H1 (cell line): ENCODE measurements at regions not wholly inside any gene's neighbourhood (a gene's known extent, or its start where the extent isn't known, plus 50 kb on each side); places are given as distances from the start of the nearest gene placed in this dataset.

Experiments
- CTCF ChIA-PET: fragments of 300-600 bp; sonication (Branson Sonifier 250); formaldehyde crosslinking; loops from one replicate; lab custom pipeline; 2021; ENCODE audit not compliant: partially characterized antibody; lab: Charles Lee
- POLR2A ChIA-PET: fragments of 300-600 bp; sonication (Branson Sonifier 250); formaldehyde crosslinking; loops from one replicate; lab custom pipeline; 2021; ENCODE audit warnings: inconsistent platforms; ENCODE audit not compliant: partially characterized antibody; lab: Charles Lee
- DNase-seq, 2 experiments: peaks; one replicate each; pipeline versions ENCODE4 v3.0.0 to v3.0.0-alpha.2; 2010 to 2022; ENCODE audit warnings: low spot score in 2 of 2, low read depth in 1 of 2, mixed read lengths in 1 of 2
- FAIRE-seq: peaks from 2 replicates; lab custom pipeline; 2011; peaks lifted over from hg19 to GRCh38; lab: Jason Lieb, UNC
- H2AFZ ChIP-seq: 2 replicates; pipeline ENCODE4 v1.8.1; 2012; ENCODE audit warnings: low read length, inconsistent platforms
- H2AK5ac ChIP-seq: 2 replicates; pipeline ENCODE4 v1.6.1; 2013; ENCODE audit warnings: low read depth, low read length
- H2BK120ac ChIP-seq: replicated peaks from 2 replicates; pipeline ENCODE3; 2013; ENCODE audit warnings: low read depth, low read length, inconsistent platforms
- H2BK12ac ChIP-seq: 2 replicates; pipeline ENCODE4 v1.6.1; 2013; ENCODE audit warnings: low read depth, low read length
- H2BK15ac ChIP-seq: 2 replicates; pipeline ENCODE4 v1.6.1; 2013; ENCODE audit warnings: low read length
- H2BK20ac ChIP-seq: 2 replicates; pipeline ENCODE4 v1.6.1; 2013; ENCODE audit warnings: low read length
- H2BK5ac ChIP-seq: 2 replicates; pipeline ENCODE4 v1.6.1; 2013; ENCODE audit warnings: low read depth, low read length
- H3K14ac ChIP-seq: 2 replicates; pipeline ENCODE4 v1.6.1; 2013; ENCODE audit warnings: inconsistent platforms; ENCODE audit not compliant: insufficient read length
- H3K18ac ChIP-seq: 2 replicates; pipeline ENCODE4 v1.6.1; 2013; ENCODE audit warnings: low read length; ENCODE audit errors: extremely low read depth
- H3K23ac ChIP-seq: 2 replicates; pipeline ENCODE4 v1.6.1; 2013; ENCODE audit warnings: inconsistent platforms; ENCODE audit not compliant: insufficient read length
- H3K23me2 ChIP-seq: 2 replicates; pipeline ENCODE4 v1.6.1; 2013; ENCODE audit warnings: low read depth, low read length
- H3K27ac ChIP-seq: 2 replicates; pipeline ENCODE4 v1.6.1; 2011; ENCODE audit warnings: low read depth, low read length, inconsistent platforms
- H3K27me3 ChIP-seq, 4 experiments: replicated peaks in 1 of 4; 1 replicate in 1 of 4; 2 replicates in 3 of 4; pipeline versions ENCODE4 v1.6.1 to v1.8.1; 2011 to 2013; ENCODE audit warnings: low read length in 3 of 4, mild to moderate bottlenecking in 3 of 4, inconsistent platforms in 2 of 4, mixed read lengths in 2 of 4, moderate library complexity in 1 of 4; ENCODE audit not compliant: control insufficient read depth in 3 of 4, insufficient read depth in 3 of 4; ENCODE audit errors: extremely low read depth in 1 of 4
- H3K36me3 ChIP-seq, 4 experiments: 2 replicates each; pipeline versions ENCODE4 v1.6.1 to v1.8.1; 2011 to 2013; ENCODE audit warnings: mild to moderate bottlenecking in 4 of 4, low read length in 3 of 4, moderate library complexity in 2 of 4, control low read depth in 1 of 4, inconsistent platforms in 1 of 4; ENCODE audit not compliant: insufficient read depth in 4 of 4, control insufficient read depth in 2 of 4
- H3K4ac ChIP-seq: replicated peaks from 2 replicates; pipeline ENCODE3; 2013; ENCODE audit warnings: low read length, low read depth, mixed read lengths, inconsistent platforms; ENCODE audit not compliant: insufficient read length
- H3K4me1 ChIP-seq, 4 experiments: replicated peaks in 1 of 4; 1 replicate in 1 of 4; 2 replicates in 3 of 4; pipeline versions ENCODE4 v1.6.1 to v1.8.1; 2011 to 2013; ENCODE audit warnings: low read length in 3 of 4, inconsistent platforms in 2 of 4, mixed read lengths in 1 of 4; ENCODE audit not compliant: insufficient read depth in 4 of 4, control insufficient read depth in 3 of 4
- H3K4me2 ChIP-seq, 2 experiments: 2 replicates each; pipeline versions ENCODE4 v1.6.1 to v1.8.1; 2011 to 2013; ENCODE audit warnings: low read depth in 2 of 2, low read length in 2 of 2, control low read depth in 1 of 2, inconsistent platforms in 1 of 2, mild to moderate bottlenecking in 1 of 2; ENCODE audit not compliant: insufficient read depth in 1 of 2
- H3K4me3 ChIP-seq, 4 experiments: fragments of 200-600, 300-600 bp in 1 of 4; sonication (generic), shearing (Covaris generic), sonication (Bioruptor Twin) in 1 of 4; 2 replicates each; pipeline versions ENCODE4 v1.5.1 to v1.8.1; 2011 to 2016; ENCODE audit warnings: low read length in 4 of 4, low read depth in 3 of 4, control low read depth in 2 of 4, inconsistent platforms in 2 of 4, mild to moderate bottlenecking in 2 of 4, mixed read lengths in 1 of 4, moderate library complexity in 1 of 4; ENCODE audit not compliant: insufficient read depth in 2 of 4; ENCODE audit errors: extremely low read depth in 1 of 4
- H3K56ac ChIP-seq: replicated peaks from 2 replicates; pipeline ENCODE3; 2013; ENCODE audit warnings: low read depth, mild to moderate bottlenecking, mixed read lengths, low read length, inconsistent platforms; ENCODE audit not compliant: insufficient read length
- H3K79me1 ChIP-seq: 2 replicates; pipeline ENCODE4 v1.6.1; 2013; ENCODE audit warnings: low read depth, low read length, control low read depth
- H3K79me2 ChIP-seq, 2 experiments: 2 replicates each; pipeline versions ENCODE4 v1.6.1 to v1.8.1; 2012 to 2013; ENCODE audit warnings: low read length in 2 of 2, mild to moderate bottlenecking in 2 of 2, inconsistent platforms in 1 of 2; ENCODE audit not compliant: insufficient read depth in 2 of 2, control insufficient read depth in 1 of 2
- H3K9ac ChIP-seq, 4 experiments: replicated peaks in 1 of 4; 1 replicate in 1 of 4; 2 replicates in 3 of 4; pipeline versions ENCODE4 v1.6.1 to v1.8.1; 2011 to 2013; ENCODE audit warnings: low read depth in 3 of 4, low read length in 3 of 4, control low read depth in 2 of 4, mild to moderate bottlenecking in 2 of 4, moderate library complexity in 2 of 4, inconsistent platforms in 1 of 4; ENCODE audit errors: extremely low read depth in 1 of 4
- H3K9me3 ChIP-seq, 2 experiments: 2 replicates each; pipeline versions ENCODE4 v1.6.1 to v1.8.1; 2012 to 2013; ENCODE audit warnings: mild to moderate bottlenecking in 2 of 2, moderate library complexity in 2 of 2, control low read depth in 1 of 2, inconsistent platforms in 1 of 2, low read depth in 1 of 2, low read length in 1 of 2, mixed read lengths in 1 of 2; ENCODE audit not compliant: insufficient read depth in 2 of 2
- H4K20me1 ChIP-seq, 2 experiments: replicated peaks in 1 of 2; 2 replicates each; pipeline versions ENCODE3 to v1.8.1; 2011 to 2013; ENCODE audit warnings: inconsistent platforms in 2 of 2, low read length in 2 of 2, mild to moderate bottlenecking in 1 of 2; ENCODE audit not compliant: insufficient read depth in 2 of 2, control insufficient read depth in 1 of 2
- H4K5ac ChIP-seq: 2 replicates; pipeline ENCODE4 v1.6.1; 2013; ENCODE audit warnings: low read length, low read depth, mixed read lengths, inconsistent platforms; ENCODE audit not compliant: insufficient read length
- H4K8ac ChIP-seq: 2 replicates; pipeline ENCODE4 v1.8.0; 2013; ENCODE audit warnings: mild to moderate bottlenecking, moderate library complexity, low read length, inconsistent platforms; ENCODE audit not compliant: insufficient read depth; ENCODE audit errors: extremely low read depth
- H4K91ac ChIP-seq: replicated peaks from 2 replicates; pipeline ENCODE3; 2013; ENCODE audit warnings: low read length, mixed read lengths, inconsistent platforms; ENCODE audit not compliant: insufficient read length
- CTBP2 ChIP-seq: IDR thresholded peaks from 2 replicates; pipeline ENCODE4 v1.7.0; 2011; ENCODE audit warnings: borderline replicate concordance, mild to moderate bottlenecking, moderate library complexity, mixed read lengths, low read length; ENCODE audit not compliant: insufficient read depth, insufficient read length
- GTF2F1 ChIP-seq: IDR thresholded peaks from 2 replicates; pipeline ENCODE4 v1.6.1; 2012; ENCODE audit warnings: low read depth, low read length, improper control_type of control experiment, borderline replicate concordance
- PHF8 ChIP-seq: fragments of 200-600 bp; sonication (generic); conservative IDR thresholded peaks from 2 replicates; pipeline ENCODE4 v1.7.1; 2012; ENCODE audit warnings: low read depth, mild to moderate bottlenecking, inconsistent platforms, low read length, moderate library complexity
- SUZ12 ChIP-seq: fragments of 200-600 bp; sonication (generic); IDR thresholded peaks from 2 replicates; pipeline ENCODE4 v1.6.1; 2012; ENCODE audit warnings: mild to moderate bottlenecking, inconsistent platforms, low read length, moderate library complexity, mixed read lengths
- WGBS, 2 experiments: shearing (Covaris generic) in 1 of 2; methylation state at CpG; one replicate each; pipeline versions ENCODE4 v1.1.6 to v1.1.7; 2013 to 2015; ENCODE audit warnings: low lambda C conversion rate in 2 of 2, mixed read lengths in 2 of 2, inconsistent platforms in 1 of 2, low coverage in 1 of 2, missing lambda C conversion rate in 1 of 2; ENCODE audit not compliant: insufficient replicate concordance in 2 of 2, insufficient coverage in 1 of 2, insufficient read length in 1 of 2; ENCODE audit errors: extremely low coverage in 1 of 2, missing lambda C conversion rate in 1 of 2; 5-methylcytosine and 5-hydroxymethylcytosine counted together

DNA sequence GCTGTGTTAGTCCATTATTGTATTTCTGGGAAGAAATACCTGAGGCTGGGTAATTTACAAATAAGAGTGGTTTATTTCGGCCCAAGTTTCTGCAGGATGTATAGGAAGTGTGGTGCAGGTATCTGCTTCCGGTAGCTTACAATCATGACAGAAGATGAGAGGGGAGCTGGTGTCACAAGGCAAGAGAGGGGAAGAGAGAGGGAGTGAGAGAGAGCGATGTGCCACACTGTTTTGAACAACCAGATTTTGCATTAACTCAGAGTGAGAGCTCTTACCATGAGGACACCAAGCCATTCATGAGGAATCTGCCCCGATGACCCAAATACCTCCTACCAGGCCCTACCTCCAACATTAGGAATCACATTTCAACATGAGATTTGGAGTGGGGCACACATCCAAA, 627.6 kb upstream of the FRG1 start:
- no peak overlapping the region for H4K5ac ChIP-seq

More for the DNA sequence above, 627.6 kb upstream of the FRG1 start:
- no peak overlapping the region for H2BK15ac ChIP-seq
- TF ChIP-seq PHF8 (no peak), GTF2F1 (no peak), CTBP2 (no peak), SUZ12 (no peak)
- no peaks in the 10 kb centered on the region for H3K9me3 ChIP-seq
- H2AK5ac ChIP-seq, result no peak overlapping the region
- H3K4me2 ChIP-seq, result no peak overlapping the region
- WGBS, 2 experiments, result 81% methylated on average over 3 of the region's 4 CpGs; no CpG with 5 or more reads in 1 of the 2 experiments
- H3K14ac ChIP-seq, result no peak overlapping the region
- no peak overlapping the region for H3K4me3 ChIP-seq
- no peak overlapping the region for H3K23ac ChIP-seq
- no peak overlapping the region for H4K91ac ChIP-seq
- H3K79me2 ChIP-seq, result no peaks in the 10 kb centered on the region
- no peak overlapping the region for H3K27ac ChIP-seq
- ChIA-PET CTCF (interaction anchor here (1.5 to 2.0 kb wide), 2 partner anchors 10 to 25 kb away, joined by 5 to 6 read pairs; no protein-coding TSS in a partner anchor), POLR2A (no interaction called here)
- H3K9ac ChIP-seq, result no peak overlapping the region
- no peaks in the 10 kb centered on the region for H3K4me1 ChIP-seq
- DNase-seq (no peak), FAIRE-seq (no peak)
- H4K8ac ChIP-seq, result no peak overlapping the region
- no peaks in the 10 kb centered on the region for H4K20me1 ChIP-seq
- no peaks in the 10 kb centered on the region for H3K79me1 ChIP-seq
- no peak overlapping the region for H3K4ac ChIP-seq
- H3K36me3 ChIP-seq, result no peaks in the 10 kb centered on the region
- H2BK20ac ChIP-seq, result no peak overlapping the region
- H3K56ac ChIP-seq, result no peak overlapping the region
- no peaks in the 10 kb centered on the region; a peak in 1 of 7 replicates for H3K27me3 ChIP-seq
- H2AFZ ChIP-seq, result no peak overlapping the region
- H3K23me2 ChIP-seq, result no peaks in the 10 kb centered on the region
- H2BK12ac ChIP-seq, result no peak overlapping the region
- H2BK5ac ChIP-seq, result no peak overlapping the region
- H2BK120ac ChIP-seq, result no peak overlapping the region
- no peak overlapping the region for H3K18ac ChIP-seq
